ENCODE measurements at regions not wholly inside any gene's neighbourhood (a gene's known extent, or its start where the extent isn't known, plus 50 kb on each side); places are given as distances from the start of the nearest gene placed in this dataset.
A peak's percentile ranks its signal among the peaks of the same experiment; 100 is the strongest.
"Not testable (repeated sequence)": the region's sequence is repeated elsewhere in the genome, so short reads cannot be mapped to it uniquely, and the experiment has no call there.

DNA sequence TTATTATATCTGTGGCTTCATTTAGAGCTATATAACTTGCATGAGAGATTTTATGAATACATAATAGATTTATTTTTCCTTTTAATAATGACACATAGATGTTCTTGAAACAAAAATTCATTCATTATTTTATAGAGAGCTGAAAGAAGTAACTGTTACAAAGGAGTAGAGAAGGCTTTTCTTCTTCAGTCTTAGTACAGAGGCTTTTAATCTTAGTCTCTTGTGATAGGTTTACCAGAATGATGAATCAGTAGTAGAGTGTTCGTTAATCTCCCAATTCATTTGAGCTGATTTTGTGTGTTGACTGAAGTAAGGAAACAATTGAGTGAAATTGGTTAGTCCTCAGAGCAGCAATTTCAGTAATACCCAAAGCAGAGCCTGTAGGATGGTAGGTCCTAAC, 1284.1 kb upstream of the ACO1 start:
- DNase-seq, result no peak

DNA sequence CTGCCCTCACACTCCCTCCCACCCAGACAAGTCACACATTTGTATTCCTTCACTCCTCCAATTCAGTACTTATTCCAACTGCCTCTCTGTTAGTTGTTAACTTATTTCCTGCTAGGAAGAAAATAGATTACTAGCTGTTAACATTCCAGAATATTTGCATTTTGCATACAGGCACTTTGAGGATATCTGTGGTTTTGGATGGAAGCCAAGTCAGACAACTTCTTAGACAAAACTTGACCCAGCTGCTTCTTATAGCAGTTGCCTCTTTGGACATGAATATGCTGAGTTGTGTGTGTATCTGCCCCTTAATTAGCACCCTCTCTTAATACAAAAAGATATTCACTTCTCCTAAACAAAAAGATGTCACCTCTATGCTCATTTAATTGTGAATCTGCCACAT, 1280.6 kb upstream of the ACO1 start:
- no peak for DNase-seq

GRCh38 chr9:31104249-31104648, 1280.2 kb upstream of the ACO1 start:
- no peak for DNase-seq

- no peak for DNase-seq
Observed at GRCh38 chr9:31112491-31112890, 1272.0 kb upstream of the ACO1 start.

DNA sequence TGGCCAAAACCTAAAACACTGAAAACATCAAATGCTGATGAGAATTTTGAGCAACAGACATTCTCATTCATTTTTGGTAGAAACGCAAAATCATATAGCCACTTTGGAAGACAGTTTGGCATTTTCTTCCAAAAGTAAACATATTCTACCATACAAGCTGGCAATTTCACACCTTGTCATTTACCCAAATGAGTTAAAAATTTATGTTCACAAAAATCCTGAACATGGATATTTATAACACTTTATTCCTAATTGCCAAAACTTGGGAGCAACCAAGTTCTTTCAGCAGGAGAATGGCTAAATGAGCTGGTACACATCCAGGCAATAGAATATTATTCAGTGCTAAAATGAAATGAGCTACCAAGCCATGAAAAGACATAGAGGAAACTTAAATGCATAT, 1270.1 kb upstream of the ACO1 start:
- DNase-seq, result no peak

DNA sequence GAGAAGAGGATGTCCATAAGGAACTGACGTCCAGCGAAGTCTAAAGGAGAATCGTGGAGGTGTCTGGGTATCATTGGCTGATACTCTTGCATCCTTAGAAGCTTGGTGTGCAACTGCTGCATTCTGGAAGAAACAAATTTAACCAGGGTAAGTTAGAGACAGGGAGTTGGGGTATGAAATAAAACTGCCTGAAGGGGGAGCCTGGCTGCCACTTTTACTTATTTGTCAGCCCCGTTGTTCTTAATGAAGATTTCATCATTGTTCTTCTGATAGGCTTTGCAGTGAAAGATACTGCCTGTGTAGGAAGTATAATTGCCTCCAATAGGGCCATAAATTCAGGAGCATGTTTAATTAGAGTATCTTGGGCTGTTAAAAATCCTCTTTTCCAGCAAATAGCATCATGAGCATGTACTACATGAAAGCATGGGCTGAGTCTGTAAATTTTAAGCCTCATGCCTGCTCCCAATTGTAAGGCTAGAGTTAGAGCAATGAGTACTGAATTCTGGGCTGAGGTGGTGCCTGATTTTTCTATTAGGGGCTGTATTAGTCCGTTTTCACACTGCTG, 1264.5 kb upstream of the ACO1 start:
- peak; percentile 35 for DNase-seq

- no peak for DNase-seq
Observed at GRCh38 chr9:31124389-31124788, 1260.1 kb upstream of the ACO1 start.

- DNase-seq, result no peak
Observed at GRCh38 chr9:31135567-31135966, 1248.9 kb upstream of the ACO1 start.

DNA sequence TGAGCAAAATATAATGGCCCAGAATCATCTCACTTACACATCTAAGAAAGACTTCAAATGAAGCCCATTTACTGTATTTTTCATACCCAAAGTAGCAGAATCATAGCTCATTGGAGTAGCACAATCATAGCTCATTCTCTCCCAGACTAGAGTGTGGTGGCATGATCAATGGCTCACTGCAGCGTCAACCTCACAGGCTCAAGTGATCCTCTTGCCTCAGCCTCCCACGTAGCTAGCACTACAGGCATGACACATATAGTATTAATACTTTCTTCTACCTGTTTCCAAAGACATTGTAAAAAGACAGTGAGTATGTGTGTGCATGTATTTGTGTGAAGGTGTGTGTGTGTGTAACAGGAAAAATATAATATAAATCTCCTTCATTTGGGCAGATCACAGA, 1247.9 kb upstream of the ACO1 start:
- no peak for DNase-seq

DNA sequence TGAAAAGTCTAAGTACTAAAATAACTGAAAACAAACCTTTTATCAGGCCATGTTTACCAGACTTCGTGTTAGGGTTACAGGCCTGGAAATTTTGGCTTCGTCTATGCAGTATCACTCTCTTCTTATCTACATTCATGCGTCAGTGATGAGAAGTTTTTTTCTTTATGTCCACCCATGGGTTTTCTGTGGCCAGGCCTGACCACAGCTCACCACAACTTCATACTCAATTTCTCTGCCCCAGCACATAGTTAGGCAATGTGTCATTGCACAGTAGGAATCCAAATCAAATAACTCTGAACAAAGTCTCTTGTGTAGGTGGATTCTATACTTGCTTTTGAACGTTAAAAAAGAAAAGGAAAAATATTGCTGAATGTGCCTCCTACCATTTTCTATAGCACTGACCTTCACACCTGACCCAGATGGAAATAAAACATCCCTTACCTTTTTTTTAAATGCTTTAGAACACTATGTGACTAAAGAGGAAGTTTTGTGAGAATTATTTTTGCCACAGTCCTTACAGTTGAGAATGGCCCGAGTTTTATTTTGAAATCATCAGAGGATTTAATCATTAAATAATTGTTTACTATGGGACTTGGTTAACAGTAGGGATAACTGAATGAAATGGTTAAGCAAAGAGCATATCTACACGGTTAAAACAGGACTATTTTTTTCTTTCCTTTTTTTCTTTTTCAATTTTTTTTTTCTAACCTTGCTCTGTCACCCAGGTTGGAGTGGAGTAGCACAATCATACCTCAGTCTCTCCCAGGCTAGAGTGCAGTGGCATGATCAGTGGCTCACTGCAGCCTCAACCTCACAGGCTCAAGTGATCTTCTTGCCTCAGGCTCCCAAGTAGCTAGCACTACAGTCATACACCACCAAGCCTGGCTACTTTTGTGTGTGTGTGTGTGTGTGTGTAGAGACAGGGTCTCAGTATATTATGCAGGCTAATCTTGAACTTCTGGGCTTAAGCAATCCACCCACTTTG, 1247.0 kb upstream of the ACO1 start:
- DNase-seq, result no peak

DNA sequence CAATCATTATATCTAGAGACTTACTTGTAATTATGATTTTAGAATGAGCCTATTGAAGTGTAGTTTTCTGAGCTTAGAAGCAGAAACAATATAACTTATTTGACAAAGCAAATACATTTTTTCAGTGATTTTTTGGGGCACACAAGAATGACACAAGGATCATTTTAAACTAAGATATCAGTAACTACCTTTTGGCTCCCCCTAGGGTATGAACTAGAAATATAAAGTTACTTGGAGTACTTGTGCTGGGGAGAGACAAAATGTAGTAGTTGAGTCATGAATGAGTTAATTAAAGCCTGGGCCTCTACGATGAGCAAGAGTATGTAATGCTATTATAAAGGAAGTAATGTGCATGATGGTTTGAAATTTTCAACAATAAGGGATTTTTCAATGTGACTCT, 1244.1 kb upstream of the ACO1 start:
- DNase-seq, result peak; percentile 10

- no peak for DNase-seq
Observed at GRCh38 chr9:31142456-31142855, 1242.0 kb upstream of the ACO1 start.

DNA sequence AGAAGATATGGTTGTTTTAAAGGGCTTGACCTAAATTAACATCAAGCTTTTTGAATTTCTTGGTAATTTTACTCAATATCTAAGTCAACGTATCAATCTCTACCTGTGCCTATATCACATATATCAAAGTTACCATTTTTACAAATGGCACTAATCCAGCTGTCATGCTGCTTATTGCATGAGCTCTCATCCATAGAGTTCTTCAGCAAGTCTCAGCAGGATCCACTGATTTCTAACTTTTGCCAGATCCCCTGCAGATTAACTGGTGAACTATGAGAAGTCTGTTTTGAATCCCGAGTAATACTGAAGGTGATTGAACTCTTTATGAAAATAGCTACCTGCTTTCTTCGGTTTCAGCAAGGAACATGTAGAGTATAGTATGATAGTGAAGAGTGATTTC, 1239.8 kb upstream of the ACO1 start:
- no peak for DNase-seq

GRCh38 chr9:31146485-31147166, 1237.8 kb upstream of the ACO1 start:
- peak; percentile 13 for DNase-seq

DNA sequence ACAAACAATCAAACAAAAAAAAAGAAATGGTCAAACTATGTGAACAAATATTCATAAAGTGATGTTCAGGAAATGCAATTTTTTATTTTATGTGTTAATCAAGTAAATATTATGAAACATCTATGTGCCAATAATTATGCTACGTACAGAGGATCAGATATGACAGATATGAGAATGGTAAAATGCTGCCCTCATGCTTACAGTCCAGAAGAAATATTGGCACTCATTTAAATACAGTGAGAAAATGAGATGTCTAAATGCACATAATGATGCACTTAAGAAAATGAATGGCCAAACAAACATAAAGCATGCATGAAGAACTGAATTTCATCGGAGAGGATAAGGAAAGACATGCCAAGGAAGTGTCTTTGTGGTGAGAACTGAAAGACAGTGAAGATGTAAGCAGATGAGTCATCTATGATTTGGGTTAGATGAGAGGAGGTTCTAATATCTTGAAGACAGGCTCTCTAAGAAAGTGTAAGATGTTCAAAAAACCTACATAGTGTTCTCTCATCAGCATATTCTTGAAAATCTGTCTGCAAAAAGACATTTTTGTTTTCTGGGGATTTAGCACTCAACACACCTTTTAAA, 1231.1 kb upstream of the ACO1 start:
- DNase-seq, result no peak

DNA sequence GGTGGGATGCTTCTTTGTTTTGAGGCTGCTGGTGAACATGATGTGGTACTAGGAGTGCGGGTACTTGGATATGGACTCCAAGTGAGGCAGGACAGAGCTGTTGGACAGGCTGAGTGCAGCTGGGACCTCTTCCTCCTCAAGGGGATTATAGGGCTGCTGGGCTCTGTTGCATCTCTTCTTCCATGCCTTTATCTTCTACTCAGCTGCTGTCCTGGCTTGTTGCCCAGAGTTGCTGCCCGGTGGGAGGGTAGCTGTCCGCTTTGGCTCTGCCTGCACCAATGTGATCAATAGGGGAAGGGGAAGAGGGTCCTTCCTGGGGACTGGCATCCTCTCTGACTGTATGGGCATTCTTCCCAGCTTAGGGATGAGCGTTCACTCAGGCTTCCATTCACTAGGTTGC, 1217.9 kb upstream of the ACO1 start:
- no peak for DNase-seq

- DNase-seq, result no peak
Observed at GRCh38 chr9:31168161-31168560, 1216.3 kb upstream of the ACO1 start.

DNA sequence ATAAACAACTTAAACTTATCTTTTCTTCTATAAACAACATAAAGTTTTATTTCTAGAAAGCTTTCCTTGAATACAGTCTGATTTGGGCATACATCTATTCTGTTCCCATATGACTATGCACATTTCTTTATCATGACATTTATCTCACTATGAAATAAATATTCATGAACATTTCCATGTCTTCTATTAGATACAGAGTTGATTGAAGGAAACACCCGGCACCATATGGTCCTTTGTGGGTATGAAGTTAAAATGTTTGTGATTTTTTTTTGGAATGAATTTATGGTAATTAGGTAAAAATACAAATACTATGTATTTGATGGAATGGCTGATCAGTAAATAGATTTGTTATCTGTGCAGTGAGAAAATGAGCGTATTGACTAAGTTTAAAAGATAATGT, 1209.8 kb upstream of the ACO1 start:
- no peak for DNase-seq

DNA sequence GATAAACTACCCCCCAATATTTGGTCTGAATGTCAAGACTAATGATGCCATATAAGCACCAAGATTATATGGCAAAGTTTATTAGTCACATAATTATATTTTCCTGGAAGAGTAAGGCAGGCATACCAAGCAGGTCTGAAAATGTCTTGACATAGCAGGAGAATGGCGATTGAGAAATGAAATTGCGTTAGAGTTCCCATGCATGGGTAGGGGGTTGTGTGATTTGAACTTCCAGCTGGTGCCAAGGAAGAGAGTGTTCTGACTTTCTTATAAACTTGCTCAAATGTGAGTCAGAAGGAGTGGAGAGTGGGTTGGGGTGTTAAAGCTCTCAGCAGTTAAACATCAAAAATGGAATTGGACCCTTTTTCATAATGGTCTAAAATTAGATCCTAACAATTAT, 1200.6 kb upstream of the ACO1 start:
- DNase-seq, result no peak

- DNase-seq, result no peak
Observed at GRCh38 chr9:31185831-31186230, 1198.6 kb upstream of the ACO1 start.

DNA sequence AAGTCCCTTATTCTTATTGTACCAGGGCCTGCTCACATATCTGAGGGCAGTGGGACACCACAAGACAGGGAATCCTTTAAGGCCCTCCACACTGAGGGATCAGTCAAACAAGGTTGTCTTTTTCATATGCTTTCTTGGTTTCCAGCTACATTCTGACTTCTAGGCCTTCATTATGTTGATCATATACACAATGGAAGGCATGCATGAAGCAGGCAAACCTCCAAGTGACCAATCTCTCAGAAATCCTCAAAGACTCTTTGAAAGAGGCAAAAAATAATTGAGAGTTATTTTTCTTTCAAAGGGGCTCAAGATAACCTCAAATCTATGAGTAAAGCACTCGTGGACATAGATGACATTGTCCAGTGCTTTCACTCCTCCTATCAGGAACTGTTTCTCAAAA, 1195.9 kb upstream of the ACO1 start:
- DNase-seq, result no peak

DNA sequence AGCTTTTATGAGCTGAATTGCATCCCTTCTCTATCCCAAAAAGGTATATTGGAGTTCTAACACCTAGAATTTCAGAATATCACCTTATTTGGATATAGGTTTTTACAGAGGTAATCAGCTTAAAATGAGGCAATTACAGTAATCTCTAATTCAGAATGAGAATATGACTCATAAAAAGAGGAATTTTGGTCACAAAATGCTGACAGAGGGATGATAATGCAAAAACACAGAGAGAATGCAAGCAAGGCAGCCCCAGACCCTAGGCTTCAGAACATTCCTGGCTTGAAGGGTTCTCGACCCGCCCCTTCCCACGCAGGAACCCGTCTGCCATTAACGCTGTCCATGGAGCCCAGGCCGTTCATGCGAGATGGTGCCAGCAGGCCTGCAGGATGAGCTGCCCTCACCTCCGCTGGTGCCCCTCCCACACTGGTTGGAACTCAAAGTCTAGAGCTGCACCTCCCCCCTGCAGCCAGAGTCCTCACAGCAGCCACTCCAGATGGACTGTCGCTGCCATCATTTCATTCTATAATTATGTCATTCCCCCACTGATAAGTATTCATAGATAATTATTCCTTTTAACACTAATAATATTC, 1173.4 kb upstream of the ACO1 start:
- no peak for DNase-seq

GRCh38 chr9:31229976-31230375, 1154.5 kb upstream of the ACO1 start:
- not testable (repeated sequence) for DNase-seq

All from eye (tissue), 1 donor.